Calu3 (cell line): ENCODE measurements at regions not wholly inside any gene's neighbourhood (a gene's known extent, or its start where the extent isn't known, plus 50 kb on each side); places are given as distances from the start of the nearest gene placed in this dataset.

Experiments
- BruUV-seq: library from RNA; stranded (reverse); fragments of 400-500 nt; replicated peaks from 2 replicates; lab custom pipeline; 2021; lab: Mats Ljungman, UMichigan
- CTCF ChIA-PET: fragments of 300-600 bp; sonication (Branson Sonifier 250); formaldehyde crosslinking; loops from one replicate; lab custom pipeline; 2022; ENCODE audit warnings: antibody characterized with exemption; lab: Charles Lee
- DNase-seq: peaks from one replicate; pipeline ENCODE4 v3.0.0; 2022
- H3K27ac Mint-ChIP-seq: one replicate; pipeline ENCODE4 v1.8.0; 2022; ENCODE audit warnings: mixed read lengths; ENCODE audit not compliant: unreplicated experiment
- H3K27me3 Mint-ChIP-seq: one replicate; pipeline ENCODE4 v1.8.0; 2022; ENCODE audit warnings: mixed read lengths; ENCODE audit not compliant: unreplicated experiment
- H3K36me3 Mint-ChIP-seq: one replicate; pipeline ENCODE4 v1.8.0; 2022; ENCODE audit warnings: mild to moderate bottlenecking, moderate library complexity, mixed read lengths; ENCODE audit not compliant: insufficient read depth, unreplicated experiment
- H3K4me1 Mint-ChIP-seq: one replicate; pipeline ENCODE4 v1.8.0; 2022; ENCODE audit warnings: mild to moderate bottlenecking, low read depth, mixed read lengths; ENCODE audit not compliant: unreplicated experiment
- H3K4me3 Mint-ChIP-seq: one replicate; pipeline ENCODE4 v1.8.0; 2022; ENCODE audit warnings: mild to moderate bottlenecking, low read depth, moderate library complexity, mixed read lengths; ENCODE audit not compliant: unreplicated experiment
- H3K9me3 Mint-ChIP-seq: one replicate; pipeline ENCODE4 v1.8.0; 2022; ENCODE audit warnings: low read depth, mixed read lengths; ENCODE audit not compliant: unreplicated experiment
- intact Hi-C: fragments of 100-400 bp; cut with micrococcal nuclease; formaldehyde crosslinking; loops from one replicate; pipeline ENCODE4 v1.10.0; 2022; ENCODE audit not compliant: unreplicated experiment
- TF ChIP-seq, protein P1 (sequence below): fragments of 200-600 bp; IDR thresholded peaks from one replicate; pipeline ENCODE4 v1.8.0; 2022; ENCODE audit warnings: antibody characterized with exemption; ENCODE audit not compliant: unreplicated experiment

DNA sequence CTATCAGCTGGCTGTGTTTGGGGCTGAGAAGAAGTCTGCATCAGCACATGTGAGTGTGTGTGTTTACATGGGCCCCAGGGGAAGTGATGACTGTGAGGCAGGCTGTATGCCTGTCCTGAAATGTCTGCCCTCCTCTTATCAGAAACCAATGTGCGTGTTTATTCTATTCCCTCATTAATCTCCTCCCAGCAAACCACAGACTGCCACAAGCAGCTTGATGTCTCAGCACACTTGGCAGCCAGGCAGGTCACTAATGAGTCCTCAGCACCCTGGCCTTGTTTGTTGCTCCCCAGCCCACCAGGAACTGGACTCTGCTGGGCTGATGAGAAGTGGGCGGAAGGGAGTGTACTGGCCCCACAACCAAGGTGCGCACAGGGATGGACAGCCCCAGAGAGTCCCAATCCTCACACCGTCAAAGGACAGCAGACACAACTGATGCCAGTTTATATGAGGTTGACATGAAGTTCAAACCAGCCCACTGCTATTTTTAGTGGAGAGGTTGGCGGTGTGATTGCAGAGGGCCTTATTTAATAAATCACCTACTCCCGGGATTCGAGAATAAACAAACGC lies 225.8 kb downstream of the ETS1 start:
- intact Hi-C loops = no loop called here
- TF ChIP-seq, protein P1, sequence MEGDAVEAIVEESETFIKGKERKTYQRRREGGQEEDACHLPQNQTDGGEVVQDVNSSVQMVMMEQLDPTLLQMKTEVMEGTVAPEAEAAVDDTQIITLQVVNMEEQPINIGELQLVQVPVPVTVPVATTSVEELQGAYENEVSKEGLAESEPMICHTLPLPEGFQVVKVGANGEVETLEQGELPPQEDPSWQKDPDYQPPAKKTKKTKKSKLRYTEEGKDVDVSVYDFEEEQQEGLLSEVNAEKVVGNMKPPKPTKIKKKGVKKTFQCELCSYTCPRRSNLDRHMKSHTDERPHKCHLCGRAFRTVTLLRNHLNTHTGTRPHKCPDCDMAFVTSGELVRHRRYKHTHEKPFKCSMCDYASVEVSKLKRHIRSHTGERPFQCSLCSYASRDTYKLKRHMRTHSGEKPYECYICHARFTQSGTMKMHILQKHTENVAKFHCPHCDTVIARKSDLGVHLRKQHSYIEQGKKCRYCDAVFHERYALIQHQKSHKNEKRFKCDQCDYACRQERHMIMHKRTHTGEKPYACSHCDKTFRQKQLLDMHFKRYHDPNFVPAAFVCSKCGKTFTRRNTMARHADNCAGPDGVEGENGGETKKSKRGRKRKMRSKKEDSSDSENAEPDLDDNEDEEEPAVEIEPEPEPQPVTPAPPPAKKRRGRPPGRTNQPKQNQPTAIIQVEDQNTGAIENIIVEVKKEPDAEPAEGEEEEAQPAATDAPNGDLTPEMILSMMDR = no peak
- Mint-ChIP-seq H3K4me1 (no peaks in the 10 kb centered on the region), H3K27me3 (no peaks in the 10 kb centered on the region), H3K27ac (no peak overlapping the region), H3K4me3 (no peak overlapping the region), H3K9me3 (no peaks in the 10 kb centered on the region), H3K36me3 (no peaks in the 10 kb centered on the region)
- BruUV-seq = no TSS peak
- CTCF ChIA-PET = no interaction called here
- peak; percentile 2 for DNase-seq

DNA sequence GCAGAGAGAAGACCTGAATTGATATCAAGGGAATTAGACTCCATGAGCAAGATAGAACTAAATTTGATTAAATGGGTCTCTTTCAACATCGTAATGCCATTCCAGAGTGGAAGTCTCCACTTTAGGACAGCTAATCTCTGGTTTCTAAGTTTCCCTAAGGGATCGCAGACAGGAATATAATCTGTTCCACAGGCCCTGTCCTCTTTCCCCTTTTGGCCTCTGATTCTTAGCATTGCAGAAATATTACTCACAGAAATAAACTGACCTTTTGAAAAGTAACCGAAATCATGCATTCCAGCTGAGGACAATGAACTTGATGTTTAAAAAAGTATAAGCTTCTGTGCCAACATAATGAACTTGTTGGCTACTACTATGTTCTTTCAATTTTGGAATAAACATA lies 227.8 kb downstream of the ETS1 start:
- Mint-ChIP-seq H3K4me1 (no peaks in the 10 kb centered on the region), H3K27ac (no peak overlapping the region)
- CTCF ChIA-PET = no interaction called here

DNA sequence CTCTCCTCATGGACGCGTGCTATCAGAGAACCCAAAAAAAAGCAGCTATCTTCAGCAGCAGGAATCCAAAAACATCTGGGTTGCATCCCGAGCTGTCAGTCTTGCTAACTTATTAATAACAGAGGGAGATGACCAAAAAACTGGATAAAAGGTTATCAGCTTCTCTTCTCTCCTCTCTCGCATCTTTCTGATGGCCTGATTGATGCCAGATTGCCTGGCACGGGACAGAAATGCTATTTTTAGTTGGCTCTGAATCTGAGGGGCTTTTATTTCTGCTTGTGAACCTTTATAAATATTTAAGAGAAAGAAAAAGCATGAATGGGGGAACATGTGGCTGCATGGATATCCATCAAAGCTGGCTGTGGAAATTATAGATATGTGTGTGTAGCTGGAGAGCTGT lies 230.3 kb downstream of the ETS1 start:
- H3K4me3 Mint-ChIP-seq = no peak overlapping the region
- no peaks in the 10 kb centered on the region for H3K9me3 Mint-ChIP-seq
- no peaks in the 10 kb centered on the region for H3K4me1 Mint-ChIP-seq
- CTCF ChIA-PET = interaction anchor here (0.5 kb wide), 1 partner anchor 19 kb away, joined by 5 read pairs; no protein-coding TSS in a partner anchor
- DNase-seq = no peak
- TF ChIP-seq, protein P1 = no peak
- no peak overlapping the region for H3K27ac Mint-ChIP-seq
- intact Hi-C loops = no loop called here
- no peaks in the 10 kb centered on the region for H3K36me3 Mint-ChIP-seq
- no TSS peak for BruUV-seq
- H3K27me3 Mint-ChIP-seq = no peaks in the 10 kb centered on the region

More for the DNA sequence above, 227.8 kb downstream of the ETS1 start:
- BruUV-seq = no TSS peak
- H3K4me3 Mint-ChIP-seq = no peak overlapping the region
- intact Hi-C loops = no loop called here
- H3K9me3 Mint-ChIP-seq = no peaks in the 10 kb centered on the region
- TF ChIP-seq, protein P1 = no peak
- H3K27me3 Mint-ChIP-seq = no peaks in the 10 kb centered on the region
- H3K36me3 Mint-ChIP-seq = no peaks in the 10 kb centered on the region
- no peak for DNase-seq

DNA sequence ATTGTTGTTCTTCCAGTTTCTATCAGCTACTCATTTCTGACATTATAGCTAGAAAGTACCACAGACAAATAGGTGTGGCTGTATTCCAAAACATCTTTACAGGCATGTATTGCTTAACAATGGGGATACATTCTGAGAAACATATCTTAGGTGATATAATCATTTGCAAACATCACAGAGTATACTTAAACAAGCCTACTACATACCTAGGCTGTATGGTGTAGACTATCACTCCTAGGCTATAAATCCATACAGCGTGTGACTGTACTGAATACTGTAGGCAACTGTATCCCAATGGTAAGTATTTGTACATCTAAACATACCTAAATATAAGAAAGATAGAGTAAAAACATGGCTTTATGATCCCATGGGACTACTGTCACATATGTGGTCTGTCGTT lies 231.8 kb downstream of the ETS1 start:
- H3K9me3 Mint-ChIP-seq = no peaks in the 10 kb centered on the region
- H3K4me3 Mint-ChIP-seq = no peak overlapping the region
- no TSS peak for BruUV-seq
- no peaks in the 10 kb centered on the region for H3K36me3 Mint-ChIP-seq
- H3K27me3 Mint-ChIP-seq = no peaks in the 10 kb centered on the region
- intact Hi-C loops = no loop called here
- DNase-seq = no peak
- TF ChIP-seq, protein P1 = no peak
- CTCF ChIA-PET = no interaction called here
- H3K4me1 Mint-ChIP-seq = no peaks in the 10 kb centered on the region
- H3K27ac Mint-ChIP-seq = no peak overlapping the region
